ENCODE measurements at regions not wholly inside any gene's neighbourhood (a gene's known extent, or its start where the extent isn't known, plus 50 kb on each side); places are given as distances from the start of the nearest gene placed in this dataset.

DNA sequence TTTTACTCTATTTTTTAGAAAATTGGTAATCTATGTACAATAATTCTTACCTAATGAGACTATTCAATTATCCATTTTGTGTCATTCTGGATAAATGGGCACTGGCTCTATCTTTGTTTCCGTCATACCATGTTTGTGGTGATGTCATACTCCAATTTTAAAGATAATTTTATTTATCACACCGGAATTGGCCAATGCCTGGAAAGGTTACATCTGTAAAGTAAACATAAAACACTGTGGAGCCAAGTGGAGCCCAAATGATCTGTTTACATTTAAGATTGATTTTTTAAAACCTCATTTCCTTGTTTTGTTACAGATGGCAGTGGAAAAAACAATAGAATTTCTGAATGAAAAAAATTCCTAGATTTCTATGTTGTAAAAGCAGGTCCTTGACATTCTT lies 120.2 kb upstream of the GPRIN3 start:
- H3K4me1 ChIP-seq = no peaks in the 10 kb centered on the region
- no peaks in the 10 kb centered on the region for H3K36me3 ChIP-seq
- intact Hi-C loops (cut with DNase I) = no loop called here
- DNase-seq (no peak), ATAC-seq (no peak)
- no peak overlapping the region for H3K4me3 ChIP-seq
- no peaks in the 10 kb centered on the region for H3K27me3 ChIP-seq
- no peaks in the 10 kb centered on the region for H3K9me3 ChIP-seq
- TF ChIP-seq, protein P1, sequence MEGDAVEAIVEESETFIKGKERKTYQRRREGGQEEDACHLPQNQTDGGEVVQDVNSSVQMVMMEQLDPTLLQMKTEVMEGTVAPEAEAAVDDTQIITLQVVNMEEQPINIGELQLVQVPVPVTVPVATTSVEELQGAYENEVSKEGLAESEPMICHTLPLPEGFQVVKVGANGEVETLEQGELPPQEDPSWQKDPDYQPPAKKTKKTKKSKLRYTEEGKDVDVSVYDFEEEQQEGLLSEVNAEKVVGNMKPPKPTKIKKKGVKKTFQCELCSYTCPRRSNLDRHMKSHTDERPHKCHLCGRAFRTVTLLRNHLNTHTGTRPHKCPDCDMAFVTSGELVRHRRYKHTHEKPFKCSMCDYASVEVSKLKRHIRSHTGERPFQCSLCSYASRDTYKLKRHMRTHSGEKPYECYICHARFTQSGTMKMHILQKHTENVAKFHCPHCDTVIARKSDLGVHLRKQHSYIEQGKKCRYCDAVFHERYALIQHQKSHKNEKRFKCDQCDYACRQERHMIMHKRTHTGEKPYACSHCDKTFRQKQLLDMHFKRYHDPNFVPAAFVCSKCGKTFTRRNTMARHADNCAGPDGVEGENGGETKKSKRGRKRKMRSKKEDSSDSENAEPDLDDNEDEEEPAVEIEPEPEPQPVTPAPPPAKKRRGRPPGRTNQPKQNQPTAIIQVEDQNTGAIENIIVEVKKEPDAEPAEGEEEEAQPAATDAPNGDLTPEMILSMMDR (IDR thresholded peaks at IDR 0.05) = no peak
- H3K27ac ChIP-seq = no peak overlapping the region

DNA sequence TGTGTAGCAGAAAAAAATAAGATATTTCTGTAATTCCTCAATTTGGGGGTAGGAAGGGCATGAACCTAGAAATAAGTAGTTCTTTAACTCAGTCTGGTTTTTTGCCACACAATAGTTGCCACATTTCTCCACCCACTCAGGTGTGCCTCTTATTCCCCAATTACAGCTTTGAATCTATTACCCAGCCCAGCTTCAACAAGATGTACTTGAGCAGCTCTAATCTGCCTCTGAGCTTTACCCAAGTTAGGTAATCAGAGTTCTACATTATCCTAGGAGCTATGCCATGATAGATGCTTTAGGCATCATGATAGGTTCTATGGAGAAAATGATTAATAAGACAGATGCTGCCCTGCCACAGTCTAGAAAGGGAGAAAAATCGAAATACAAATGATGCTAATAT lies 117.4 kb upstream of the GPRIN3 start:
- Histone ChIP-seq H3K4me3 (no peak overlapping the region), H3K27ac (no peak overlapping the region), H3K4me1 (no peaks in the 10 kb centered on the region), H3K27me3 (no peaks in the 10 kb centered on the region), H3K36me3 (no peaks in the 10 kb centered on the region), H3K9me3 (no peaks in the 10 kb centered on the region)
- intact Hi-C loops (cut with DNase I) = no loop called here
- ATAC-seq (peak; percentile 64), DNase-seq (no peak)
- TF ChIP-seq, protein P1 (IDR thresholded peaks at IDR 0.05) = no peak

DNA sequence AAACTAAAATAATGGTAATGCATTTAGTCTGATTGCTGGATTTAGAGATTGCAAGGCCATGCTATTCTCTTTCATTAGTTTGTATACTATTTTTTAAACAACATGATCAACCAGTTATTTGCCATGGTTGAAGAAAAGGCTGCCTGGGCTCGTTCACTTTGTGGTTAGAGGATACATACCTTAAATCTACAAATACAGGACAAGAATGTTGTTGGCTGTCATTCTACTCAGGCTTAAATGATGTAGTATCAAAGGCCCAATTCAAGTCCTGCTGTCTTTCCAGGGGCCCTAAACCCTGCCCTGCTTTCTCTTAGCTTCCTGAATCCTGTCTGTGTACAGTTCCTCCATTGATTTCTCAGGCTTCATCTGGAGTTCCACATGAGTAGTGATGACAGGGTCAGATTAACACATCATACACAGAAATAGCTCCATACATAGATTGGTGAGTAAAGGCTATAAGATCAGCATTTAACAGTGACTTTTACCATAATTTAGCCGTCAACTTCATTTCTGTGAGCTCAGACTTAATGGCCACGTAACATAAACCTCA lies 114.9 kb upstream of the GPRIN3 start:
- no peak for DNase-seq
- Histone ChIP-seq H3K36me3 (no peaks in the 10 kb centered on the region), H3K4me3 (no peak overlapping the region), H3K27me3 (no peaks in the 10 kb centered on the region), H3K9me3 (no peaks in the 10 kb centered on the region), H3K4me1 (no peaks in the 10 kb centered on the region), H3K27ac (no peak overlapping the region)
- TF ChIP-seq, protein P1 (IDR thresholded peaks at IDR 0.05) = no peak
- ATAC-seq = no peak
- intact Hi-C loops (cut with DNase I) = no loop called here

DNA sequence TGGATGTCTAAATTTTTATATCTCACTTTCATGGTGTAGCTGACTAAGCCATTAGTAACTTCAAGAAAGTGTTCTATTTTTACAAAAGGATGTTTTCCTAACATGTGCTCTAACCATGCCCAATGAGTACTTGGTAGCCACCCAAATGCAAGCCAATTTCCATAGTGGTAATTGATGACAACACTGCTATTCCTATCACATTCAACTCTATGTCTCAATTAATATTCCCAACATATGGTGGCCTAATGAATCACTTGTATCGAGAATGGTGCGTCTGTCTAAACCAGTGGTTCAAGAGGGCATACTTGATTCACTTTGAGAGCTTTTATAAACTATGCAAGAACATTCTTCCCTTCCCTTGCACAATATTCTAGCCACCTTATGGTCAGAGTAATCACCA lies 112.9 kb upstream of the GPRIN3 start:
- Histone ChIP-seq H3K4me1 (no peaks in the 10 kb centered on the region), H3K36me3 (no peaks in the 10 kb centered on the region), H3K27me3 (no peaks in the 10 kb centered on the region), H3K9me3 (no peaks in the 10 kb centered on the region), H3K4me3 (no peak overlapping the region), H3K27ac (no peak overlapping the region)
- DNase-seq = no peak
- intact Hi-C loops (cut with DNase I) = no loop called here
- TF ChIP-seq, protein P1 (IDR thresholded peaks at IDR 0.05) = no peak
- ATAC-seq = peak; percentile 79

DNA sequence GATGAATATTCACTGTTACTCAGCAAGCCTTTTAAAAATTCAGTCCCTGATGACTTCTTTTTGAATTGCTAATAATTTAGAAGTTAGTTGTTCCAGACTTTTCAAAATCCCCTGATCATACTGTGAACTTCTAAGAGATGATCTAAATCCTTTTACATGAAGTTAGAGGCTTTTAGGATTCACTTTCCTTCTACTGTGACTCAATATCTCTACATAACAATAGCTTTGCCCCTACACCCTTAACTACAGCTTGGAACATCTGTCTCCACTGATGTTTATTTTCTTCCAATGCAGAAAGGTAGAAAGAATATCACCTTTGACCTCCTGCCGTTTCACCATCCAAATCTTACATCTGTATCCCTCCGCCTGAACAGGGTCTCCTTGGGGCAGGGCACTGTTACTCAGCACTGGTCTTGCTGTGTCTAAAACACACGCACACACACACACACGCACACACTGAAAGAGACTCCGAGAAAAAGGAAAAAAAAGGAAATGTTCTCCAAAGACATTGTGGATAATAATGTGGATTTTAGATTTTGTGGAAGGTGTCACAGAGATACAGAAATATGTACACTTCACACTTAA lies 111.6 kb upstream of the GPRIN3 start:
- DNase-seq = no peak
- TF ChIP-seq, protein P1 (IDR thresholded peaks at IDR 0.05) = no peak
- H3K36me3 ChIP-seq = no peaks in the 10 kb centered on the region
- no peaks in the 10 kb centered on the region for H3K9me3 ChIP-seq
- H3K27ac ChIP-seq = no peak overlapping the region
- H3K4me3 ChIP-seq = no peak overlapping the region
- intact Hi-C loops (cut with DNase I) = no loop called here
- no peak for ATAC-seq
- no peaks in the 10 kb centered on the region for H3K4me1 ChIP-seq
- H3K27me3 ChIP-seq = no peaks in the 10 kb centered on the region

All from left lung (tissue), 4 donors.